GM21723 (cell line): ENCODE measurements at regions not wholly inside any gene's neighbourhood (a gene's known extent, or its start where the extent isn't known, plus 50 kb on each side); places are given as distances from the start of the nearest gene placed in this dataset.

Source experiments
- ATAC-seq: cut with Tn5 transposase; IDR thresholded peaks from one replicate; pipeline ENCODE4 v1.9.1; 2021; ENCODE audit warnings: mild to moderate bottlenecking, moderate library complexity; ENCODE audit not compliant: unreplicated experiment

GRCh38 chr5:167565189-167565954, 726.1 kb upstream of the WWC1 start:
- no peak for ATAC-seq

- no peak for ATAC-seq
Measured at GRCh38 chr5:167570431-167570830, 721.0 kb upstream of the WWC1 start.

GRCh38 chr5:167571824-167572223, 719.6 kb upstream of the WWC1 start:
- no peak for ATAC-seq

GRCh38 chr5:167573370-167574127, 717.9 kb upstream of the WWC1 start:
- no peak for ATAC-seq

GRCh38 chr5:167574464-167574863, 717.0 kb upstream of the WWC1 start:
- ATAC-seq: no peak

GRCh38 chr5:167575330-167575729, 716.1 kb upstream of the WWC1 start:
- ATAC-seq: no peak

- no peak for ATAC-seq
Measured at GRCh38 chr5:167576126-167576525, 715.3 kb upstream of the WWC1 start.

- no peak for ATAC-seq
Measured at GRCh38 chr5:167576897-167577296, 714.5 kb upstream of the WWC1 start.

- no peak for ATAC-seq
Measured at GRCh38 chr5:167577616-167578015, 713.8 kb upstream of the WWC1 start.

- no peak for ATAC-seq
Measured at GRCh38 chr5:167578977-167579692, 712.3 kb upstream of the WWC1 start.

GRCh38 chr5:167579693-167580055, 711.8 kb upstream of the WWC1 start:
- ATAC-seq: no peak

GRCh38 chr5:167580608-167581007, 710.8 kb upstream of the WWC1 start:
- no peak for ATAC-seq

GRCh38 chr5:167582283-167582682, 709.2 kb upstream of the WWC1 start:
- ATAC-seq: no peak

- no peak for ATAC-seq
Measured at GRCh38 chr5:167582886-167583285, 708.6 kb upstream of the WWC1 start.

- no peak for ATAC-seq
Measured at GRCh38 chr5:167585184-167585583, 706.3 kb upstream of the WWC1 start.

- ATAC-seq: no peak
Measured at GRCh38 chr5:167587772-167588437, 703.5 kb upstream of the WWC1 start.

GRCh38 chr5:167592114-167592513, 699.3 kb upstream of the WWC1 start:
- no peak for ATAC-seq

- no peak for ATAC-seq
Measured at GRCh38 chr5:167593329-167594060, 698.0 kb upstream of the WWC1 start.

GRCh38 chr5:167594061-167594435, 697.4 kb upstream of the WWC1 start:
- no peak for ATAC-seq

- ATAC-seq: no peak
Measured at GRCh38 chr5:167594750-167595149, 696.7 kb upstream of the WWC1 start.

GRCh38 chr5:167595196-167595595, 696.2 kb upstream of the WWC1 start:
- ATAC-seq: no peak
